K562 (cell line): ENCODE measurements at regions not wholly inside any gene's neighbourhood (a gene's known extent, or its start where the extent isn't known, plus 50 kb on each side); places are given as distances from the start of the nearest gene placed in this dataset.
A peak's percentile ranks its signal among the peaks of the same experiment; 100 is the strongest.

ENCODE experiments used
- ATAC-seq: fragments of 200-7000 bp; cut with Tn5 transposase; 3 replicates; pipeline ENCODE4 v1.9.1; 2020; ENCODE audit warnings: moderate library complexity
- BruUV-seq: library from RNA; stranded (reverse); fragments of 400-500 nt; replicated peaks from 2 replicates; lab custom pipeline; 2021; lab: Mats Ljungman, UMichigan
- CTCF ChIA-PET: fragments of 300-600 bp; formaldehyde crosslinking; extraction: SDS; loops from one replicate; lab custom pipeline; 2021; ENCODE audit warnings: low intra/inter-chr PET ratio; lab: Yijun Ruan, JAX
- POLR2A ChIA-PET: fragments of 300-600, 350-650 bp; sonication (Branson Sonifier 250); formaldehyde crosslinking; extraction: SDS; loops from one replicate; lab custom pipeline; 2021; ENCODE audit warnings: antibody characterized with exemption, inconsistent platforms; lab: Yijun Ruan, JAX
- DNase-seq, 4 experiments: peaks; one replicate each; pipeline versions ENCODE4 v3.0.0 to v3.0.0-alpha.2; 2011 to 2018; ENCODE audit warnings: low spot score in 3 of 4, mixed read lengths in 3 of 4; ENCODE audit errors: extremely low read depth in 1 of 4
- FAIRE-seq: peaks from 2 replicates; lab custom pipeline; 2011; peaks lifted over from hg19 to GRCh38; lab: Jason Lieb, UNC
- H2AFZ ChIP-seq: 2 replicates; pipeline ENCODE4 v1.6.0; 2011; ENCODE audit warnings: low read depth, low read length, control low read depth, inconsistent platforms
- H3K27ac ChIP-seq: fragments of 200-600 bp; 3 replicates; pipeline ENCODE4 v1.8.0; 2011; ENCODE audit warnings: low read depth, mild to moderate bottlenecking, control low read depth, inconsistent platforms, low read length, moderate library complexity, mixed read lengths; ENCODE audit errors: extremely low read depth
- H3K27me3 ChIP-seq, 2 experiments: fragments of 300-600 bp in 1 of 2; 2 replicates in 1 of 2; 3 replicates in 1 of 2; pipeline versions ENCODE4 v1.6.0 to v1.8.0; 2011; ENCODE audit warnings: inconsistent platforms in 2 of 2, low read length in 2 of 2, mild to moderate bottlenecking in 1 of 2, mixed read lengths in 1 of 2, moderate library complexity in 1 of 2; ENCODE audit not compliant: control insufficient read depth in 2 of 2, insufficient read depth in 2 of 2
- H3K36me3 ChIP-seq: fragments of 300-600 bp; 3 replicates; pipeline ENCODE4 v1.8.0; 2011; ENCODE audit warnings: mild to moderate bottlenecking, low read length, inconsistent platforms; ENCODE audit not compliant: control insufficient read depth, insufficient read depth
- H3K4me1 ChIP-seq, 2 experiments: fragments of 200-600 bp in 1 of 2; replicated peaks in 1 of 2; 2 replicates in 1 of 2; 3 replicates in 1 of 2; pipeline versions ENCODE4 v1.5.1 to v1.8.0; 2011; ENCODE audit warnings: inconsistent platforms in 2 of 2, low read length in 2 of 2, mild to moderate bottlenecking in 1 of 2, mixed read lengths in 1 of 2, moderate library complexity in 1 of 2; ENCODE audit not compliant: control insufficient read depth in 2 of 2, insufficient read depth in 2 of 2
- H3K4me2 ChIP-seq: 2 replicates; pipeline ENCODE4 v1.6.1; 2011; ENCODE audit warnings: low read length, control low read depth, inconsistent platforms, mixed read lengths; ENCODE audit not compliant: insufficient read depth
- H3K4me3 ChIP-seq: fragments of 200-600 bp; sonication (generic), shearing (Covaris generic); 2 replicates; pipeline ENCODE4 v1.5.1; 2016; ENCODE audit warnings: control low read depth, inconsistent platforms
- H3K79me2 ChIP-seq: fragments of 200-600 bp; 3 replicates; pipeline ENCODE4 v1.8.0; 2011; ENCODE audit warnings: low read length, inconsistent platforms; ENCODE audit not compliant: control insufficient read depth, insufficient read depth
- H3K9ac ChIP-seq, 2 experiments: 2 replicates each; pipeline versions ENCODE4 v1.6.0 to v1.6.1; 2011; ENCODE audit warnings: low read depth in 2 of 2, low read length in 2 of 2, control low read depth in 1 of 2, inconsistent platforms in 1 of 2, mild to moderate bottlenecking in 1 of 2, mixed read lengths in 1 of 2; ENCODE audit not compliant: insufficient read depth in 1 of 2
- H3K9me1 ChIP-seq: one replicate; pipeline ENCODE4 v1.6.0; 2011; ENCODE audit warnings: inconsistent platforms, mild to moderate bottlenecking, low read length, moderate library complexity; ENCODE audit not compliant: control insufficient read depth, insufficient read depth
- H3K9me3 ChIP-seq: replicated peaks from 2 replicates; pipeline ENCODE4 v1.5.1; 2011; ENCODE audit warnings: low read depth, low read length, inconsistent platforms; ENCODE audit not compliant: control insufficient read depth, insufficient read depth
- H4K20me1 ChIP-seq: replicated peaks from 2 replicates; pipeline ENCODE4 v1.6.1; 2011; ENCODE audit warnings: low read length, inconsistent platforms, mixed read lengths; ENCODE audit not compliant: control insufficient read depth, insufficient read depth
- ARID3B ChIP-seq: fragments of 250-450 bp; sonication (Bioruptor Pico); IDR thresholded peaks from 2 replicates; pipeline ENCODE4 v1.4.0; 2020; ENCODE audit warnings: borderline replicate concordance
- CREM ChIP-seq: IDR thresholded peaks from 2 replicates; pipeline ENCODE4 v1.6.1; 2014; ENCODE audit warnings: antibody characterized with exemption, low read depth
- ELF4 ChIP-seq: fragments of 450-650 bp; formaldehyde crosslinking; IDR thresholded peaks from 2 replicates; pipeline ENCODE4 v1.4.0; 2022; ENCODE audit warnings: missing genetic modification characterization
- MCM5 ChIP-seq: fragments of 450-650 bp; IDR thresholded peaks from 2 replicates; pipeline ENCODE4 v1.6.1; 2016; ENCODE audit warnings: low read depth
- TCF3 ChIP-seq: sonication (generic); formaldehyde crosslinking; IDR thresholded peaks from 2 replicates; pipeline ENCODE4 v1.4.0; 2020; ENCODE audit warnings: mild to moderate bottlenecking, missing genetic modification reagents
- TOE1 ChIP-seq, 2 experiments: fragments of 450-650 bp in 1 of 2; sonication (generic) in 1 of 2; formaldehyde crosslinking in 1 of 2; IDR thresholded peaks; 2 replicates each; pipeline versions ENCODE4 v1.7.1 to v1.8.0; 2016 to 2022; ENCODE audit warnings: borderline replicate concordance in 2 of 2, mild to moderate bottlenecking in 2 of 2, antibody characterized with exemption in 1 of 2, inconsistent platforms in 1 of 2, low read depth in 1 of 2, missing genetic modification reagents in 1 of 2, moderate library complexity in 1 of 2
- UBTF ChIP-seq, 2 experiments: IDR thresholded peaks; 2 replicates each; pipeline ENCODE4 v1.6.1; 2012; ENCODE audit warnings: improper control_type of control experiment in 2 of 2, low read depth in 2 of 2, low read length in 2 of 2, borderline replicate concordance in 1 of 2
- ZBTB17 ChIP-seq: fragments of 450-650 bp; formaldehyde crosslinking; IDR thresholded peaks from 2 replicates; pipeline ENCODE4 v1.4.0; 2020; ENCODE audit warnings: mild to moderate bottlenecking
- ZNF695 ChIP-seq: fragments of 450-650 bp; formaldehyde crosslinking; IDR thresholded peaks from 2 replicates; pipeline ENCODE4 v1.4.0; 2020; ENCODE audit warnings: mild to moderate bottlenecking, moderate library complexity
- ZNF699 ChIP-seq: fragments of 250-450 bp; sonication (Bioruptor Pico); IDR thresholded peaks from 2 replicates; pipeline ENCODE4 v1.8.0; 2021; ENCODE audit warnings: mild to moderate bottlenecking, moderate library complexity; ENCODE audit not compliant: insufficient replicate concordance
- WGBS: fragments of 100-300 bp; shearing (Covaris generic); methylation state at CpG from one replicate; pipeline ENCODE4 v1.1.6; 2016; ENCODE audit warnings: low coverage, mixed read lengths; ENCODE audit not compliant: insufficient coverage; ENCODE audit errors: missing lambda C conversion rate; 5-methylcytosine and 5-hydroxymethylcytosine counted together
- in situ Hi-C: fragments of 300-500 bp; cut with MboI; formaldehyde crosslinking; loops from 4 replicates; pipeline ENCODE4 v1.15.0; 2018; ENCODE audit warnings: inconsistent platforms, mixed read lengths
- intact Hi-C: fragments of 100-400 bp; cut with micrococcal nuclease; formaldehyde crosslinking; loops from 2 replicates; pipeline ENCODE4 v1.14.2; 2022
- TF ChIP-seq, protein P1 (sequence below): fragments of 250-450 bp; sonication (Bioruptor Pico); IDR thresholded peaks from 2 replicates; pipeline ENCODE4 v1.5.0; 2020; ENCODE audit warnings: mild to moderate bottlenecking
- TF ChIP-seq, protein P2 (sequence below): fragments of 450-650 bp; IDR thresholded peaks from 2 replicates; pipeline ENCODE4 v1.6.1; 2016; ENCODE audit warnings: mild to moderate bottlenecking
- TF ChIP-seq, protein P3 (sequence below): fragments of 450-650 bp; IDR thresholded peaks from 2 replicates; pipeline ENCODE4 v1.7.0; 2016; ENCODE audit warnings: borderline replicate concordance

- H3K27me3 ChIP-seq = no peaks in the 10 kb centered on the region
- CTCF ChIA-PET = no interaction called here
- intact Hi-C loops = no loop called here
- no peaks in the 10 kb centered on the region for H3K79me2 ChIP-seq
- no peak for FAIRE-seq
- H2AFZ ChIP-seq = no peak overlapping the region
- POLR2A ChIA-PET = no interaction called here
- H3K36me3 ChIP-seq = no peaks in the 10 kb centered on the region
- H3K9me1 ChIP-seq = no peaks in the 10 kb centered on the region
- no TSS peak for BruUV-seq
- in situ Hi-C loops = no loop called here
- DNase-seq = peak in 3 of 4 experiments; percentile 10 to 37 (median 12)
- no peaks in the 10 kb centered on the region for H3K4me1 ChIP-seq
- WGBS = 0% methylated on average over 17 of the region's 17 CpGs
- ATAC-seq = no peak
- no peak overlapping the region for H3K9ac ChIP-seq
- H3K27ac ChIP-seq = no peak overlapping the region
- no peaks in the 10 kb centered on the region for H4K20me1 ChIP-seq
- H3K4me3 ChIP-seq = no peak overlapping the region
- H3K9me3 ChIP-seq = no peaks in the 10 kb centered on the region; the same call in 1 of the 2 replicates
- H3K4me2 ChIP-seq = no peak overlapping the region
- TF ChIP-seq MCM5 (no peak), ZNF699 (no peak), TCF3 (CRISPR knock-in tag) (peak; percentile 42; the same call in 1 of the 2 replicates), ARID3B (no peak), ZBTB17 (no peak), ELF4 (CRISPR knock-in tag) (peak; percentile 93), UBTF (IDR thresholded peaks at IDR 0.05; ENCODE audit: borderline replicate concordance in 1 of 2, low read depth in 2 of 2, low read length in 2 of 2) (no peak), TOE1 (IDR thresholded peaks at IDR 0.05; ENCODE audit: borderline replicate concordance) (no peak), TOE1 (CRISPR knock-in tag; IDR thresholded peaks at IDR 0.05; ENCODE audit: borderline replicate concordance, low read depth) (no peak), ZNF695 (CRISPR knock-in tag) (no peak), CREM (no peak)
- TF ChIP-seq, protein P1, sequence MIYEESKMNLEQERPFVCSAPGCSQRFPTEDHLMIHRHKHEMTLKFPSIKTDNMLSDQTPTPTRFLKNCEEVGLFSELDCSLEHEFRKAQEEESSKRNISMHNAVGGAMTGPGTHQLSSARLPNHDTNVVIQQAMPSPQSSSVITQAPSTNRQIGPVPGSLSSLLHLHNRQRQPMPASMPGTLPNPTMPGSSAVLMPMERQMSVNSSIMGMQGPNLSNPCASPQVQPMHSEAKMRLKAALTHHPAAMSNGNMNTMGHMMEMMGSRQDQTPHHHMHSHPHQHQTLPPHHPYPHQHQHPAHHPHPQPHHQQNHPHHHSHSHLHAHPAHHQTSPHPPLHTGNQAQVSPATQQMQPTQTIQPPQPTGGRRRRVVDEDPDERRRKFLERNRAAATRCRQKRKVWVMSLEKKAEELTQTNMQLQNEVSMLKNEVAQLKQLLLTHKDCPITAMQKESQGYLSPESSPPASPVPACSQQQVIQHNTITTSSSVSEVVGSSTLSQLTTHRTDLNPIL (CRISPR knock-in tag) = no peak
- TF ChIP-seq, protein P2, sequence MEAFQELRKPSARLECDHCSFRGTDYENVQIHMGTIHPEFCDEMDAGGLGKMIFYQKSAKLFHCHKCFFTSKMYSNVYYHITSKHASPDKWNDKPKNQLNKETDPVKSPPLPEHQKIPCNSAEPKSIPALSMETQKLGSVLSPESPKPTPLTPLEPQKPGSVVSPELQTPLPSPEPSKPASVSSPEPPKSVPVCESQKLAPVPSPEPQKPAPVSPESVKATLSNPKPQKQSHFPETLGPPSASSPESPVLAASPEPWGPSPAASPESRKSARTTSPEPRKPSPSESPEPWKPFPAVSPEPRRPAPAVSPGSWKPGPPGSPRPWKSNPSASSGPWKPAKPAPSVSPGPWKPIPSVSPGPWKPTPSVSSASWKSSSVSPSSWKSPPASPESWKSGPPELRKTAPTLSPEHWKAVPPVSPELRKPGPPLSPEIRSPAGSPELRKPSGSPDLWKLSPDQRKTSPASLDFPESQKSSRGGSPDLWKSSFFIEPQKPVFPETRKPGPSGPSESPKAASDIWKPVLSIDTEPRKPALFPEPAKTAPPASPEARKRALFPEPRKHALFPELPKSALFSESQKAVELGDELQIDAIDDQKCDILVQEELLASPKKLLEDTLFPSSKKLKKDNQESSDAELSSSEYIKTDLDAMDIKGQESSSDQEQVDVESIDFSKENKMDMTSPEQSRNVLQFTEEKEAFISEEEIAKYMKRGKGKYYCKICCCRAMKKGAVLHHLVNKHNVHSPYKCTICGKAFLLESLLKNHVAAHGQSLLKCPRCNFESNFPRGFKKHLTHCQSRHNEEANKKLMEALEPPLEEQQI = no peak
- TF ChIP-seq, protein P3, sequence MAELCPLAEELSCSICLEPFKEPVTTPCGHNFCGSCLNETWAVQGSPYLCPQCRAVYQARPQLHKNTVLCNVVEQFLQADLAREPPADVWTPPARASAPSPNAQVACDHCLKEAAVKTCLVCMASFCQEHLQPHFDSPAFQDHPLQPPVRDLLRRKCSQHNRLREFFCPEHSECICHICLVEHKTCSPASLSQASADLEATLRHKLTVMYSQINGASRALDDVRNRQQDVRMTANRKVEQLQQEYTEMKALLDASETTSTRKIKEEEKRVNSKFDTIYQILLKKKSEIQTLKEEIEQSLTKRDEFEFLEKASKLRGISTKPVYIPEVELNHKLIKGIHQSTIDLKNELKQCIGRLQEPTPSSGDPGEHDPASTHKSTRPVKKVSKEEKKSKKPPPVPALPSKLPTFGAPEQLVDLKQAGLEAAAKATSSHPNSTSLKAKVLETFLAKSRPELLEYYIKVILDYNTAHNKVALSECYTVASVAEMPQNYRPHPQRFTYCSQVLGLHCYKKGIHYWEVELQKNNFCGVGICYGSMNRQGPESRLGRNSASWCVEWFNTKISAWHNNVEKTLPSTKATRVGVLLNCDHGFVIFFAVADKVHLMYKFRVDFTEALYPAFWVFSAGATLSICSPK = no peak
These were observed 119.1 kb downstream of the PCDH10 start for GRCh38 chr4:133268205-133268604.
